Astrocyte of the spinal cord (primary cell): ENCODE measurements at regions not wholly inside any gene's neighbourhood (a gene's known extent, or its start where the extent isn't known, plus 50 kb on each side); places are given as distances from the start of the nearest gene placed in this dataset.

Experiments
- DNase-seq: peaks from one replicate; pipeline ENCODE4 v3.0.0; 2011; ENCODE audit warnings: low read depth, low spot score
- H3K4me3 ChIP-seq: 2 replicates; pipeline ENCODE4 v1.5.1; 2011; ENCODE audit warnings: low read depth, mild to moderate bottlenecking, low read length, moderate library complexity
- CTCF ChIP-seq: IDR thresholded peaks from 2 replicates; pipeline ENCODE4 v1.5.1; 2012; ENCODE audit warnings: low read depth, mild to moderate bottlenecking, low read length, inconsistent platforms
- in situ Hi-C: cut with HindIII; loops from 2 replicates; pipeline ENCODE4 v1.10.0; 2017; ENCODE audit warnings: low sequenced_read_pairs

- DNase-seq, result no peak
- in situ Hi-C loops, result no loop called here
- TF ChIP-seq CTCF, result no peak
- no peak overlapping the region for H3K4me3 ChIP-seq
These were observed 810.2 kb upstream of the ALCAM start for GRCh38 chr3:104556372-104557078.

DNA sequence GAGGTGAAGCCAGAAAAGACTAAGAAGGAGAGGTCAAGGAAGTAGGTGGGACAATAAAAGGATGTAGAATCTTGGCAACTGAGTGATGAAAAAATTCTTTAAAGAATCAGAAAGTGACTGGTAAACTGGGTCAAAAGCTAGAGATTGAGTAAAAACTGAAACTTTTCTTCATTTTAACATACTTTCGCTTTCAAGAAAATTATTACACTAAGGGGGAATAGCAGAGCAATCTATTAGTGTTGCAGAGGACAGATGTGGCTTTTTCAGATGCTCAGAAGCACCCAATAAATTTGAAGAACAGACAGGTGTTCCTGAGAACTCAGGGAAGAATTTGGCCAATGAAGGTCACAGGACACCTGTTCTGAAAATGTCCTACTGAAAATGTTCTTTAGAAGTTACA, 805.4 kb upstream of the ALCAM start:
- H3K4me3 ChIP-seq, result no peak overlapping the region
- no peak for DNase-seq
- in situ Hi-C loops, result no loop called here
- TF ChIP-seq CTCF, result no peak

- peak; percentile 59 for TF ChIP-seq CTCF
- peak; percentile 48 for DNase-seq
- no peak overlapping the region for H3K4me3 ChIP-seq
- in situ Hi-C loops, result no loop called here
These were observed 802.6 kb upstream of the ALCAM start for GRCh38 chr3:104564045-104564643.

DNA sequence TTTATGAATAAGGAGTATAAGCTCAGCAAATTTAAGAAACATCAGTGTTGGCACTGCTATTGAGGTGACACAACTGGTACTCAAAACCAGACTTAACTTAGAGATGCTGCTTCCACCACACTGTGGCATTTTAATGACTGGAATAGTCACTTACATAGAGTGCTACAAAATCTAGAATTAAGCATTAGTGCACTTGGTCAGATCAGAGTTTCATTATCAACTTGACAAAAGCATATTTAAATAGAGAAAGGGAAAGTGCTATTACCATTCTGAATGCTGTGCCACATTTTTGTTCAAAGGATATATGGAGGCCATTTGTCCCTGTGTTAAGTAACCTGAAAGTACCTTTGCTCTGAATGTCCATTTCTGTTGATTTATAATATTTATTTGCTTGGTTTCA, 800.7 kb upstream of the ALCAM start:
- DNase-seq, result no peak
- no peak overlapping the region for H3K4me3 ChIP-seq
- TF ChIP-seq CTCF, result no peak
- in situ Hi-C loops, result no loop called here

- DNase-seq, result no peak
- no peak for TF ChIP-seq CTCF
- H3K4me3 ChIP-seq, result no peak overlapping the region
- in situ Hi-C loops, result no loop called here
These were observed 791.1 kb upstream of the ALCAM start for GRCh38 chr3:104575634-104576033.

GRCh38 chr3:104578558-104578957, 788.2 kb upstream of the ALCAM start:
- no peak overlapping the region for H3K4me3 ChIP-seq
- in situ Hi-C loops, result no loop called here
- DNase-seq, result no peak
- TF ChIP-seq CTCF, result no peak

GRCh38 chr3:104582092-104582491, 784.6 kb upstream of the ALCAM start:
- H3K4me3 ChIP-seq, result no peak overlapping the region
- TF ChIP-seq CTCF, result no peak
- in situ Hi-C loops, result no loop called here
- no peak for DNase-seq
